Stomach (tissue), 8 donors: ENCODE measurements at regions not wholly inside any gene's neighbourhood (a gene's known extent, or its start where the extent isn't known, plus 50 kb on each side); places are given as distances from the start of the nearest gene placed in this dataset.

Experiments used
- DNase-seq, 2 donors: peaks; one replicate each; pipeline versions ENCODE4 v3.0.0 to v3.0.0-alpha.2; 2013 to 2019
- H3K27ac ChIP-seq, 5 donors: fragments of 200-600 bp in 4 of 5; sonication (generic) in 4 of 5; one replicate each; pipeline ENCODE4 v1.5.1; 2013 to 2019; ENCODE audit warnings: mild to moderate bottlenecking in 1 of 5, moderate library complexity in 1 of 5
- H3K27me3 ChIP-seq, 3 donors: fragments of 200-600 bp; sonication (generic); one replicate each; pipeline ENCODE4 v1.5.1; 2017 to 2019; ENCODE audit warnings: mixed run types in 1 of 3
- H3K36me3 ChIP-seq, 4 donors: fragments of 200-600 bp; sonication (generic); 1 replicate in 3 of 4; 2 replicates in 1 of 4; pipeline ENCODE4 v1.5.1; 2016 to 2019
- H3K4me1 ChIP-seq, 4 donors: fragments of 200-600 bp; sonication (generic); one replicate each; pipeline ENCODE4 v1.5.1; 2016 to 2019
- H3K4me3 ChIP-seq, 4 donors: fragments of 200-600 bp; sonication (generic) in 3 of 4; one replicate each; pipeline ENCODE4 v1.5.1; 2016 to 2019; ENCODE audit warnings: mild to moderate bottlenecking in 1 of 4
- H3K9me3 ChIP-seq, 4 donors: fragments of 200-600 bp; sonication (generic); one replicate each; pipeline ENCODE4 v1.5.1; 2016 to 2019
- CTCF ChIP-seq, 7 experiments: fragments of 450-650 bp in 4 of 7; fragments of 200-600 bp in 3 of 7; sonication (generic) in 3 of 7; IDR thresholded peaks; one replicate each; pipeline ENCODE4 v1.5.1; 2016 to 2019; ENCODE audit warnings: antibody characterized with exemption in 7 of 7, control low read depth in 2 of 7, mild to moderate bottlenecking in 1 of 7
- EP300 ChIP-seq: sonication (generic); formaldehyde crosslinking; IDR thresholded peaks from one replicate; pipeline ENCODE4 v1.6.1; 2017; ENCODE audit warnings: antibody characterized with exemption
- POLR2A ChIP-seq, 4 donors: fragments of 450-650 bp; IDR thresholded peaks; one replicate each; pipeline ENCODE4 v1.6.1; 2016; ENCODE audit warnings: antibody characterized with exemption in 4 of 4, control low read depth in 2 of 4, mild to moderate bottlenecking in 1 of 4, moderate library complexity in 1 of 4
- POLR2AphosphoS5 ChIP-seq, 3 donors: sonication (generic); formaldehyde crosslinking; IDR thresholded peaks; one replicate each; pipeline ENCODE4 v1.6.1; 2016; ENCODE audit warnings: antibody characterized with exemption in 3 of 3
- WGBS, 5 donors: extraction: QIAGEN DNeasy Blood & Tissue Kit in 3 of 5; methylation state at CpG; one replicate each; pipeline versions ENCODE4 v1.1.5 to v1.1.7; 2013 to 2018; 5-methylcytosine and 5-hydroxymethylcytosine counted together
- intact Hi-C: fragments of 100-400 bp; cut with DNase I; formaldehyde crosslinking; loops from one replicate; pipeline ENCODE4 v1.15.1; 2023; ENCODE audit warnings: low total_unique reads
- donor health status: healthy with polysubstance abuse.
- donor health status: Bipolar disorder and iron deficiency.
- donor health status: healthy.

- TF ChIP-seq POLR2AphosphoS5 (IDR thresholded peaks at IDR 0.05): no peak
- no peak for TF ChIP-seq EP300
- intact Hi-C loops: no loop called here
- Histone ChIP-seq H3K27ac (no peak overlapping the region), H3K4me3 (no peak overlapping the region), H3K4me1 (no peaks in the 10 kb centered on the region), H3K36me3 (no peaks in the 10 kb centered on the region), H3K27me3 (no peaks in the 10 kb centered on the region), H3K9me3 (no peaks in the 10 kb centered on the region)
- WGBS, 5 donors: 83 to 94% (median 93%) methylated on average over 1 of the region's 1 CpG
- no peak for DNase-seq
These were observed 363.9 kb downstream of the TMEM135 start for GRCh38 chr11:87401653-87402052.

DNA sequence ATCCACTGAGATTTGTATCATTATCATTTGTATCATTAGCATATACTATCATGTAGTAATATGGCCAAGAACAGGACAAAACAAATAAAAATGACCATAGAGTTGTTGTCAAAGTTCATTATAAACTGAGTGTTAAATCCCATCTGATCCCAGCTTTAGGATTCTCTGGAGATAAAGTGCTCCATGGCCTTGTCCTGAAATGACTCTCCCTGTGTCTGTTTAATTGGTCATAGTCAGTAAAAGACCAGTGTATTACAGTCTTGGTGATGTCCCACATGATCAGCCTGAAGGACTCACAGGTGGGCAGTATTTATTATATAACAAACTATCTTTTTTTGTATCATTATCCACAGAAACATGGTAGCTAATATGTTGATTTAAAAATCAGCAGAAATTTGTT lies 361.6 kb downstream of the TMEM135 start:
- H3K36me3 ChIP-seq: no peaks in the 10 kb centered on the region
- intact Hi-C loops: no loop called here
- H3K4me1 ChIP-seq: no peaks in the 10 kb centered on the region
- no peaks in the 10 kb centered on the region for H3K27me3 ChIP-seq
- H3K4me3 ChIP-seq: no peak overlapping the region
- no peaks in the 10 kb centered on the region for H3K9me3 ChIP-seq
- no peak overlapping the region for H3K27ac ChIP-seq
- TF ChIP-seq POLR2AphosphoS5 (IDR thresholded peaks at IDR 0.05) (no peak), EP300 (no peak), POLR2A (IDR thresholded peaks at IDR 0.05) (no peak), CTCF (IDR thresholded peaks at IDR 0.05) (no peak)
- no peak for DNase-seq

- Histone ChIP-seq H3K4me3 (no peak overlapping the region), H3K27ac (no peak overlapping the region), H3K36me3 (no peaks in the 10 kb centered on the region), H3K9me3 (no peaks in the 10 kb centered on the region), H3K4me1 (no peaks in the 10 kb centered on the region), H3K27me3 (no peaks in the 10 kb centered on the region)
- TF ChIP-seq EP300 (no peak), POLR2AphosphoS5 (IDR thresholded peaks at IDR 0.05) (no peak), CTCF (IDR thresholded peaks at IDR 0.05) (no peak), POLR2A (IDR thresholded peaks at IDR 0.05) (no peak)
- 65 to 78% (median 72%) methylated on average over 2 of the region's 2 CpGs for WGBS, 5 donors
- DNase-seq: peak in 1 of 2 donors; percentile 66
- intact Hi-C loops: no loop called here
These were observed 361.2 kb downstream of the TMEM135 start for GRCh38 chr11:87398931-87399330.

- intact Hi-C loops: no loop called here
- Histone ChIP-seq H3K4me3 (no peak overlapping the region), H3K9me3 (no peaks in the 10 kb centered on the region), H3K4me1 (no peaks in the 10 kb centered on the region), H3K27ac (no peak overlapping the region), H3K27me3 (no peaks in the 10 kb centered on the region), H3K36me3 (no peaks in the 10 kb centered on the region)
- TF ChIP-seq CTCF (IDR thresholded peaks at IDR 0.05): no peak
- no peak for TF ChIP-seq POLR2A (IDR thresholded peaks at IDR 0.05)
- no peak for TF ChIP-seq EP300
- no peak for TF ChIP-seq POLR2AphosphoS5 (IDR thresholded peaks at IDR 0.05)
- no peak for DNase-seq
- WGBS, 5 donors: 73 to 88% (median 85%) methylated on average over 5 of the region's 5 CpGs
These were observed 359.5 kb downstream of the TMEM135 start for GRCh38 chr11:87397011-87397865.

- intact Hi-C loops: no loop called here
- H3K4me1 ChIP-seq: no peaks in the 10 kb centered on the region
- TF ChIP-seq POLR2A (IDR thresholded peaks at IDR 0.05) (no peak), POLR2AphosphoS5 (IDR thresholded peaks at IDR 0.05) (no peak), CTCF (IDR thresholded peaks at IDR 0.05) (no peak), EP300 (no peak)
- H3K27ac ChIP-seq: no peak overlapping the region
- no peak for DNase-seq
- H3K27me3 ChIP-seq: no peaks in the 10 kb centered on the region
- H3K9me3 ChIP-seq: no peaks in the 10 kb centered on the region
- no peak overlapping the region for H3K4me3 ChIP-seq
- 68 to 89% (median 82%) methylated on average over 1 of the region's 1 CpG for WGBS, 5 donors
- no peaks in the 10 kb centered on the region for H3K36me3 ChIP-seq
These were observed 357.2 kb downstream of the TMEM135 start for GRCh38 chr11:87394924-87395323.
